GM12891 (cell line): ENCODE measurements at regions not wholly inside any gene's neighbourhood (a gene's known extent, or its start where the extent isn't known, plus 50 kb on each side); places are given as distances from the start of the nearest gene placed in this dataset.

ENCODE experiments used
- PAX5 ChIP-seq: IDR thresholded peaks from 2 replicates; pipeline ENCODE4 v1.6.1; 2011; ENCODE audit warnings: low read length, moderate library complexity, mild to moderate bottlenecking; ENCODE audit not compliant: insufficient read depth, severe bottlenecking
- POLR2A ChIP-seq: IDR thresholded peaks from 2 replicates; pipeline ENCODE4 v1.6.1; 2011; ENCODE audit warnings: low read depth, low read length, control low read depth
- POLR2AphosphoS5 ChIP-seq: IDR thresholded peaks from 2 replicates; pipeline ENCODE4 v1.6.1; 2011; ENCODE audit warnings: low read depth, low read length, control low read depth
- SPI1 ChIP-seq: IDR thresholded peaks from 2 replicates; pipeline ENCODE4 v1.6.1; 2011; ENCODE audit warnings: low read depth, low read length, control low read depth
- TAF1 ChIP-seq: IDR thresholded peaks from 2 replicates; pipeline ENCODE4 v1.6.1; 2011; ENCODE audit warnings: low read depth, low read length, control low read depth

DNA sequence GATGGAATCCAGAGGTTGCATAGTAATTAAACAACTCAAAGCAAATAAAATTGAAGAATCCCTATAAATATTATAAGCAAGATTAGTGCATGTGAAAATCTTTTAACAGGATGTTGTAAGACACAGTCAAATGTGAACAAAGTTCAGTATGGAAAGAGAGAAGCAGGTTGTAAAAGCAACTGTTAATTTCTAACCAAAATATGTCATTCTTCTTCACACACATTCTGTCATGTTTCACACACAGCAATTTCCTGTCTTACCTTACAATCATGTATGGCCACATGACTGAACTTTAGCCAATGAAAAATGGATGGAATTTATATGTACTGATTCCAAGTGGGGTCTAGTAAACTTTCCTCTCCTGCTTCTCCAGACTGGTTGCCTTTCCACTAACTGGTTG, 527.7 kb upstream of the TMPRSS15 start:
- TF ChIP-seq POLR2AphosphoS5 (no peak), POLR2A (no peak), TAF1 (no peak), SPI1 (no peak), PAX5 (no peak)
